ENCODE measurements at regions not wholly inside any gene's neighbourhood (a gene's known extent, or its start where the extent isn't known, plus 50 kb on each side); places are given as distances from the start of the nearest gene placed in this dataset.

- CTCF ChIA-PET: no interaction called here
- no peak overlapping the region for H3K27ac ChIP-seq (ENCODE audit: low read depth, low read length, poor library complexity, severe bottlenecking)
- H3K9me3 ChIP-seq (ENCODE audit: low read depth, low read length, poor library complexity, severe bottlenecking): no peaks in the 10 kb centered on the region
- TF ChIP-seq CTCF (conservative IDR thresholded peaks at IDR 0.05; ENCODE audit: low read depth, low read length) (no peak), EZH2 (IDR thresholded peaks at IDR 0.05; ENCODE audit: borderline replicate concordance, low read depth, low read length, poor library complexity, severe bottlenecking) (no peak)
- POLR2A ChIA-PET (ENCODE audit: low non-redundant PET): no interaction called here
- H3K27me3 ChIP-seq (replicated peaks; ENCODE audit: insufficient read depth, low read depth, low read length, poor library complexity): peaks cover 8% of the 10 kb centered on the region
- BruUV-seq (replicated peaks): no TSS peak
- no peak for DNase-seq (ENCODE audit: low spot score)
- no peak overlapping the region for H3K4me3 ChIP-seq (ENCODE audit: low read depth, low read length, poor library complexity, severe bottlenecking)
- H3K36me3 ChIP-seq (ENCODE audit: insufficient read depth, low read length, poor library complexity, severe bottlenecking): no peaks in the 10 kb centered on the region
- no peaks in the 10 kb centered on the region for H3K4me1 ChIP-seq (ENCODE audit: insufficient read depth, low read length, poor library complexity, severe bottlenecking)
- intact Hi-C loops (cut with micrococcal nuclease; ENCODE audit: unreplicated experiment): no loop called here
Measured at GRCh38 chrX:11968991-11969390, 169.3 kb upstream of the FRMPD4 start.

- ChIA-PET POLR2A (ENCODE audit: low non-redundant PET) (no interaction called here), CTCF (no interaction called here)
- Histone ChIP-seq H3K4me3 (ENCODE audit: low read depth, low read length, poor library complexity, severe bottlenecking) (no peak overlapping the region), H3K27ac (ENCODE audit: low read depth, low read length, poor library complexity, severe bottlenecking) (no peak overlapping the region), H3K36me3 (ENCODE audit: insufficient read depth, low read length, poor library complexity, severe bottlenecking) (no peaks in the 10 kb centered on the region), H3K9me3 (ENCODE audit: low read depth, low read length, poor library complexity, severe bottlenecking) (no peaks in the 10 kb centered on the region), H3K4me1 (ENCODE audit: insufficient read depth, low read length, poor library complexity, severe bottlenecking) (no peaks in the 10 kb centered on the region), H3K27me3 (replicated peaks; ENCODE audit: insufficient read depth, low read depth, low read length, poor library complexity) (peaks cover 6% of the 10 kb centered on the region)
- DNase-seq (ENCODE audit: low spot score): no peak
- no peak for TF ChIP-seq EZH2 (IDR thresholded peaks at IDR 0.05; ENCODE audit: borderline replicate concordance, low read depth, low read length, poor library complexity, severe bottlenecking)
- no peak for TF ChIP-seq CTCF (conservative IDR thresholded peaks at IDR 0.05; ENCODE audit: low read depth, low read length)
- intact Hi-C loops (cut with micrococcal nuclease; ENCODE audit: unreplicated experiment): no loop called here
- BruUV-seq (replicated peaks): no TSS peak
Measured at GRCh38 chrX:11970578-11971359, 167.5 kb upstream of the FRMPD4 start.

- intact Hi-C loops (cut with micrococcal nuclease; ENCODE audit: unreplicated experiment): no loop called here
- TF ChIP-seq CTCF (conservative IDR thresholded peaks at IDR 0.05; ENCODE audit: low read depth, low read length) (no peak), EZH2 (IDR thresholded peaks at IDR 0.05; ENCODE audit: borderline replicate concordance, low read depth, low read length, poor library complexity, severe bottlenecking) (no peak)
- Histone ChIP-seq H3K4me3 (ENCODE audit: low read depth, low read length, poor library complexity, severe bottlenecking) (no peak overlapping the region), H3K36me3 (ENCODE audit: insufficient read depth, low read length, poor library complexity, severe bottlenecking) (no peaks in the 10 kb centered on the region), H3K27me3 (replicated peaks; ENCODE audit: insufficient read depth, low read depth, low read length, poor library complexity) (peaks cover 31% of the 10 kb centered on the region), H3K4me1 (ENCODE audit: insufficient read depth, low read length, poor library complexity, severe bottlenecking) (no peaks in the 10 kb centered on the region), H3K9me3 (ENCODE audit: low read depth, low read length, poor library complexity, severe bottlenecking) (no peaks in the 10 kb centered on the region), H3K27ac (ENCODE audit: low read depth, low read length, poor library complexity, severe bottlenecking) (no peak overlapping the region)
- POLR2A ChIA-PET (ENCODE audit: low non-redundant PET): no interaction called here
- BruUV-seq (replicated peaks): no TSS peak
- no peak for DNase-seq (ENCODE audit: low spot score)
- CTCF ChIA-PET: no interaction called here
Measured at GRCh38 chrX:11976663-11977062, 161.6 kb upstream of the FRMPD4 start.
